IMR-90 (cell line): ENCODE measurements at regions not wholly inside any gene's neighbourhood (a gene's known extent, or its start where the extent isn't known, plus 50 kb on each side); places are given as distances from the start of the nearest gene placed in this dataset.
A peak's percentile ranks its signal among the peaks of the same experiment; 100 is the strongest.

Experiments
- ATAC-seq: fragments of 200-7000 bp; cut with Tn5 transposase; 2 replicates; pipeline ENCODE4 v1.9.1; 2020; ENCODE audit warnings: low read depth, mild to moderate bottlenecking, moderate library complexity
- BruUV-seq: library from RNA; stranded (reverse); fragments of 400-500 nt; replicated peaks from 2 replicates; lab custom pipeline; 2021; lab: Mats Ljungman, UMichigan
- CTCF ChIA-PET: fragments of 300-600 bp; formaldehyde crosslinking; extraction: SDS; loops from one replicate; lab custom pipeline; 2021; ENCODE audit warnings: antibody characterized with exemption; lab: Yijun Ruan, JAX
- POLR2A ChIA-PET: fragments of 300-600 bp; sonication (Branson Sonifier 250); formaldehyde crosslinking; loops from one replicate; lab custom pipeline; 2022; ENCODE audit warnings: antibody characterized with exemption; ENCODE audit not compliant: unreplicated experiment; lab: Charles Lee
- DNase-seq: peaks from one replicate; pipeline ENCODE4 v3.0.0; 2013
- H2AFZ ChIP-seq: replicated peaks from 2 replicates; pipeline ENCODE3; 2013; ENCODE audit warnings: low read length, mild to moderate bottlenecking; ENCODE audit not compliant: poor library complexity
- H2AK5ac ChIP-seq: 2 replicates; pipeline ENCODE4 v1.6.1; 2013; ENCODE audit warnings: low read depth, low read length, inconsistent platforms
- H2AK9ac ChIP-seq: replicated peaks from 2 replicates; pipeline ENCODE3; 2013; ENCODE audit warnings: mild to moderate bottlenecking, low read depth, low read length, moderate library complexity; ENCODE audit not compliant: poor library complexity
- H2BK120ac ChIP-seq: 2 replicates; pipeline ENCODE4 v1.6.1; 2013; ENCODE audit warnings: low read depth, low read length, inconsistent platforms
- H2BK15ac ChIP-seq: 3 replicates; pipeline ENCODE4 v1.6.1; 2013; ENCODE audit warnings: low read depth, low read length, inconsistent platforms
- H2BK20ac ChIP-seq: 2 replicates; pipeline ENCODE4 v1.6.1; 2013; ENCODE audit warnings: low read depth, mild to moderate bottlenecking, inconsistent platforms, low read length, moderate library complexity
- H2BK5ac ChIP-seq: 2 replicates; pipeline ENCODE4 v1.6.1; 2013; ENCODE audit warnings: mild to moderate bottlenecking, low read depth, low read length, inconsistent platforms; ENCODE audit not compliant: poor library complexity, severe bottlenecking
- H3K14ac ChIP-seq: replicated peaks from 2 replicates; pipeline ENCODE4 v1.6.1; 2013; ENCODE audit warnings: low read depth, low read length, inconsistent platforms
- H3K18ac ChIP-seq: 2 replicates; pipeline ENCODE4 v1.6.1; 2013; ENCODE audit warnings: low read depth, low read length, control low read depth
- H3K23ac ChIP-seq: 2 replicates; pipeline ENCODE4 v1.6.1; 2013; ENCODE audit warnings: low read depth, low read length, inconsistent platforms
- H3K27ac ChIP-seq: 2 replicates; pipeline ENCODE4 v1.5.1; 2013; ENCODE audit warnings: mild to moderate bottlenecking, control low read depth, low read length; ENCODE audit not compliant: insufficient read depth
- H3K27me3 ChIP-seq: 2 replicates; pipeline ENCODE4 v1.6.1; 2013; ENCODE audit warnings: low read length; ENCODE audit not compliant: control insufficient read depth, insufficient read depth
- H3K36me3 ChIP-seq: 2 replicates; pipeline ENCODE4 v1.6.1; 2013; ENCODE audit warnings: low read length, mixed read lengths; ENCODE audit not compliant: control insufficient read depth, insufficient read depth
- H3K4ac ChIP-seq: 2 replicates; pipeline ENCODE4 v1.6.1; 2013; ENCODE audit warnings: low read depth, low read length, inconsistent platforms
- H3K4me1 ChIP-seq: 2 replicates; pipeline ENCODE4 v1.6.1; 2013; ENCODE audit warnings: low read length, mixed read lengths; ENCODE audit not compliant: control insufficient read depth, insufficient read depth
- H3K4me2 ChIP-seq: 2 replicates; pipeline ENCODE4 v1.6.1; 2013; ENCODE audit warnings: low read depth, mild to moderate bottlenecking, control low read depth, low read length, moderate library complexity
- H3K4me3 ChIP-seq: 2 replicates; pipeline ENCODE4 v1.5.1; 2013; ENCODE audit warnings: low read depth, mild to moderate bottlenecking, control low read depth, low read length, moderate library complexity; ENCODE audit not compliant: insufficient read depth
- H3K56ac ChIP-seq: 2 replicates; pipeline ENCODE4 v1.6.1; 2013; ENCODE audit warnings: low read length, inconsistent platforms; ENCODE audit not compliant: insufficient read depth; ENCODE audit errors: extremely low read depth
- H3K79me1 ChIP-seq, 2 experiments: 2 replicates each; pipeline ENCODE4 v1.6.1; 2013; ENCODE audit warnings: low read length in 2 of 2, inconsistent platforms in 1 of 2, low read depth in 1 of 2
- H3K9ac ChIP-seq: 2 replicates; pipeline ENCODE4 v1.6.1; 2013; ENCODE audit warnings: low read depth, low read length, control low read depth
- H3K9me1 ChIP-seq: 2 replicates; pipeline ENCODE4 v1.6.1; 2013; ENCODE audit warnings: low read length, inconsistent platforms; ENCODE audit not compliant: insufficient read depth
- H3K9me3 ChIP-seq: 2 replicates; pipeline ENCODE4 v1.6.1; 2013; ENCODE audit warnings: low read length; ENCODE audit not compliant: control insufficient read depth, insufficient read depth
- H4K20me1 ChIP-seq: 2 replicates; pipeline ENCODE4 v1.6.1; 2013; ENCODE audit warnings: low read length, inconsistent platforms; ENCODE audit not compliant: insufficient read depth
- H4K5ac ChIP-seq: 2 replicates; pipeline ENCODE4 v1.6.1; 2013; ENCODE audit warnings: mild to moderate bottlenecking, low read depth, low read length, control low read depth
- H4K8ac ChIP-seq, 2 experiments: 2 replicates each; pipeline ENCODE4 v1.6.1; 2013; ENCODE audit warnings: low read depth in 2 of 2, low read length in 2 of 2, control low read depth in 1 of 2, inconsistent platforms in 1 of 2
- H4K91ac ChIP-seq: 2 replicates; pipeline ENCODE4 v1.6.1; 2013; ENCODE audit warnings: low read depth, low read length, inconsistent platforms; ENCODE audit not compliant: insufficient read depth
- BHLHE40 ChIP-seq: fragments of 150-350 bp; IDR thresholded peaks from 2 replicates; pipeline ENCODE4 v1.6.1; 2016; ENCODE audit warnings: mild to moderate bottlenecking, low read depth, low read length
- FOS ChIP-seq: fragments of 150-350 bp; IDR thresholded peaks from 2 replicates; pipeline ENCODE4 v1.6.1; 2016; ENCODE audit warnings: low read depth, low read length
- MAFK ChIP-seq: IDR thresholded peaks from 2 replicates; pipeline ENCODE4 v1.6.1; 2012; ENCODE audit warnings: low read depth, low read length, improper control_type of control experiment
- RAD21 ChIP-seq: IDR thresholded peaks from 2 replicates; pipeline ENCODE4 v1.6.1; 2012; ENCODE audit warnings: low read length, improper control_type of control experiment
- RCOR1 ChIP-seq: IDR thresholded peaks from 2 replicates; pipeline ENCODE4 v1.6.1; 2012; ENCODE audit warnings: mild to moderate bottlenecking, low read length, improper control_type of control experiment; ENCODE audit not compliant: insufficient replicate concordance
- RFX5 ChIP-seq: IDR thresholded peaks from 2 replicates; pipeline ENCODE4 v1.8.0; 2012; ENCODE audit warnings: low read depth, mild to moderate bottlenecking, low read length, moderate library complexity
- SMC3 ChIP-seq: fragments of 150-350 bp; IDR thresholded peaks from 2 replicates; pipeline ENCODE4 v1.6.1; 2016; ENCODE audit warnings: low read depth, mild to moderate bottlenecking, antibody characterized with exemption, low read length, moderate library complexity
- USF2 ChIP-seq: fragments of 150-350 bp; IDR thresholded peaks from 2 replicates; pipeline ENCODE4 v1.6.1; 2017; ENCODE audit warnings: mild to moderate bottlenecking, antibody characterized with exemption, low read length, low read depth
- WGBS, 2 experiments: methylation state at CpG; one replicate each; pipeline versions ENCODE4 v1.1.5 to v1.1.7; 2013; ENCODE audit warnings: missing lambda C conversion rate in 2 of 2; ENCODE audit not compliant: insufficient read length in 1 of 2; ENCODE audit errors: extremely low coverage in 2 of 2; 5-methylcytosine and 5-hydroxymethylcytosine counted together
- dilution Hi-C: fragments of 300-500 bp; cut with HindIII; formaldehyde crosslinking; loops from one replicate; pipeline ENCODE4 v1.14.3; 2018; ENCODE audit warnings: low sequenced_read_pairs; ENCODE audit not compliant: unreplicated experiment
- in situ Hi-C: fragments of 300-500 bp; cut with MboI; formaldehyde crosslinking; loops from 3 replicates; pipeline ENCODE4 v1.14.3; 2019; ENCODE audit warnings: low sequenced_read_pairs, inconsistent platforms, mixed read lengths
- intact Hi-C: fragments of 100-400 bp; cut with micrococcal nuclease; formaldehyde crosslinking; loops from 2 replicates; pipeline ENCODE4 v1.10.0; 2022

GRCh38 chr5:56350597-56351170 lies 117.6 kb upstream of the ANKRD55 start:
- Histone ChIP-seq H4K20me1 (no peaks in the 10 kb centered on the region), H3K4ac (peak overlapping the region; percentile 69), H3K4me2 (peak overlapping the region; percentile 7; the same call in 1 of the 2 replicates), H3K27me3 (no peaks in the 10 kb centered on the region), H3K9ac (no peak overlapping the region), H3K27ac (peak overlapping the region; percentile 47; the same call in 1 of the 2 replicates), H3K79me1 (no peaks in the 10 kb centered on the region), H2AK9ac (no peak overlapping the region), H3K14ac (0 out of 2 replicates have a peak overlapping the region, but pooled peaks have one; percentile 16), H3K23ac (peak overlapping the region; percentile 13), H2BK5ac (peak overlapping the region; percentile 68), H2AK5ac (peak overlapping the region; percentile 50; the same call in 1 of the 2 replicates), H4K5ac (no peak overlapping the region; the same call in 1 of the 2 replicates), H3K9me3 (no peaks in the 10 kb centered on the region), H3K18ac (peak overlapping the region; percentile 45; the same call in 1 of the 2 replicates), H2AFZ (no peak overlapping the region), H2BK120ac (peak overlapping the region; percentile 74), H4K8ac (peak overlapping the region in 1 of 2 experiments; percentile 52; a peak in 2 of 4 replicates), H3K4me3 (no peak overlapping the region), H4K91ac (peak overlapping the region; percentile 60), H3K4me1 (peaks cover 15% of the 10 kb centered on the region), H3K36me3 (no peaks in the 10 kb centered on the region), H3K56ac (peak overlapping the region; percentile 7; the same call in 1 of the 2 replicates), H3K9me1 (peaks cover 13% of the 10 kb centered on the region), H2BK20ac (peak overlapping the region; percentile 85), H2BK15ac (peak overlapping the region; percentile 76; the same call in 2 of the 3 replicates)
- intact Hi-C loops (no loop called here), in situ Hi-C loops (no loop called here), dilution Hi-C loops (no loop called here)
- ChIA-PET POLR2A (no interaction called here), CTCF (no interaction called here)
- WGBS, 2 experiments = no CpG with 5 or more reads among the region's 5 CpGs
- BruUV-seq = no TSS peak
- DNase-seq (peak; percentile 96), ATAC-seq (peak; percentile 87)
- TF ChIP-seq BHLHE40 (peak; percentile 79), MAFK (no peak), RFX5 (no peak), RAD21 (no peak; the same call in 1 of the 2 replicates), FOS (peak; percentile 99), USF2 (peak; percentile 30; the same call in 1 of the 2 replicates), RCOR1 (peak; percentile 97), SMC3 (no peak)
